HEK293 (cell line): ENCODE measurements at regions not wholly inside any gene's neighbourhood (a gene's known extent, or its start where the extent isn't known, plus 50 kb on each side); places are given as distances from the start of the nearest gene placed in this dataset.

Experiments used
- CTCF ChIA-PET: fragments of 350-600 bp; formaldehyde crosslinking; extraction: SDS; loops from one replicate; lab custom pipeline; 2021; ENCODE audit warnings: antibody characterized with exemption; lab: Yijun Ruan, JAX
- POLR2A ChIA-PET: fragments of 300-600 bp; formaldehyde crosslinking; extraction: SDS; loops from one replicate; lab custom pipeline; 2020; ENCODE audit warnings: antibody characterized with exemption, inconsistent platforms; lab: Yijun Ruan, JAX
- H3K27ac ChIP-seq: fragments of 200-500 bp; sonication (Bioruptor generic); 2 replicates; pipeline ENCODE4 v1.5.1; 2014; ENCODE audit warnings: low read depth, low read length, control low read depth, inconsistent platforms; ENCODE audit errors: extremely low read depth
- H3K36me3 ChIP-seq, 2 experiments: fragments of 200-500 bp in 1 of 2; sonication (Bioruptor generic) in 1 of 2; 1 replicate in 1 of 2; 2 replicates in 1 of 2; pipeline ENCODE4 v1.5.1; 2014 to 2017; ENCODE audit warnings: inconsistent platforms in 2 of 2, low read length in 2 of 2; ENCODE audit not compliant: control insufficient read depth in 2 of 2, insufficient read depth in 1 of 2
- H3K4me1 ChIP-seq: fragments of 200-500 bp; sonication (Bioruptor generic); 2 replicates; pipeline ENCODE4 v1.5.1; 2014; ENCODE audit warnings: mild to moderate bottlenecking, low read length, inconsistent platforms; ENCODE audit not compliant: control insufficient read depth, insufficient read depth
- H3K4me3 ChIP-seq: 2 replicates; pipeline ENCODE4 v1.5.1; 2011; ENCODE audit warnings: low read depth, mild to moderate bottlenecking, control low read depth, low read length, moderate library complexity
- H3K9me3 ChIP-seq: fragments of 200-500 bp; sonication (Bioruptor generic); 2 replicates; pipeline ENCODE4 v1.5.1; 2014; ENCODE audit warnings: low read depth, low read length, inconsistent platforms; ENCODE audit not compliant: control insufficient read depth, insufficient read depth
- ATF2 ChIP-seq: fragments of 450-650 bp; formaldehyde crosslinking; IDR thresholded peaks from 2 replicates; pipeline ENCODE4 v1.5.1; 2016; ENCODE audit warnings: missing biosample characterization, missing genetic modification characterization, low read depth
- KLF10 ChIP-seq: fragments of 450-650 bp; IDR thresholded peaks from 2 replicates; pipeline ENCODE4 v1.5.1; 2018; ENCODE audit warnings: missing biosample characterization, mild to moderate bottlenecking, missing genetic modification characterization
- OVOL3 ChIP-seq: fragments of 450-650 bp; formaldehyde crosslinking; IDR thresholded peaks from 2 replicates; pipeline ENCODE4 v1.5.1; 2016; ENCODE audit warnings: missing biosample characterization, missing genetic modification characterization
- PBX3 ChIP-seq: sonication (generic); formaldehyde crosslinking; IDR thresholded peaks from 2 replicates; pipeline ENCODE4 v1.8.1; 2022; ENCODE audit warnings: mild to moderate bottlenecking, moderate library complexity, missing genetic modification reagents
- RBAK ChIP-seq: fragments of 450-650 bp; formaldehyde crosslinking; IDR thresholded peaks from 2 replicates; pipeline ENCODE4 v1.5.1; 2016; ENCODE audit warnings: missing biosample characterization, missing genetic modification characterization
- REPIN1 ChIP-seq: fragments of 450-650 bp; formaldehyde crosslinking; IDR thresholded peaks from 2 replicates; pipeline ENCODE4 v1.5.1; 2017; ENCODE audit warnings: missing biosample characterization, missing genetic modification characterization, low read depth
- SETDB1 ChIP-seq: IDR thresholded peaks from one replicate; pipeline ENCODE4 v1.6.1; 2017; ENCODE audit warnings: mild to moderate bottlenecking, low read length, moderate library complexity, mixed read lengths; ENCODE audit not compliant: insufficient read length
- TRIM28 ChIP-seq: IDR thresholded peaks from 2 replicates; pipeline ENCODE4 v1.6.1; 2011; ENCODE audit warnings: low read length, control low read depth, borderline replicate concordance
- ZBTB10 ChIP-seq: fragments of 450-650 bp; formaldehyde crosslinking; IDR thresholded peaks from 2 replicates; pipeline ENCODE4 v1.5.1; 2016; ENCODE audit warnings: missing biosample characterization, missing genetic modification characterization
- ZNF221 ChIP-seq: fragments of 450-650 bp; formaldehyde crosslinking; IDR thresholded peaks from 2 replicates; pipeline ENCODE4 v1.5.1; 2017; ENCODE audit warnings: missing biosample characterization, missing genetic modification characterization, borderline replicate concordance
- ZNF23 ChIP-seq: fragments of 450-650 bp; formaldehyde crosslinking; IDR thresholded peaks from 2 replicates; pipeline ENCODE4 v1.5.1; 2016; ENCODE audit warnings: missing biosample characterization, missing genetic modification characterization, borderline replicate concordance
- ZNF549 ChIP-seq: fragments of 450-650 bp; IDR thresholded peaks from 2 replicates; pipeline ENCODE4 v1.5.1; 2018; ENCODE audit warnings: missing biosample characterization, missing genetic modification characterization, mild to moderate bottlenecking, inconsistent platforms, moderate library complexity
- ZNF560 ChIP-seq: fragments of 450-650 bp; formaldehyde crosslinking; IDR thresholded peaks from 2 replicates; pipeline ENCODE4 v1.5.1; 2017; ENCODE audit warnings: missing biosample characterization, missing genetic modification characterization, borderline replicate concordance
- ZNF658 ChIP-seq: fragments of 450-650 bp; formaldehyde crosslinking; IDR thresholded peaks from 2 replicates; pipeline ENCODE4; 2016; ENCODE audit warnings: missing biosample characterization, missing genetic modification characterization
- ZNF664 ChIP-seq: fragments of 450-650 bp; formaldehyde crosslinking; IDR thresholded peaks from 2 replicates; pipeline ENCODE4 v1.5.1; 2016; ENCODE audit warnings: missing biosample characterization, missing genetic modification characterization
- ZNF677 ChIP-seq: fragments of 450-650 bp; IDR thresholded peaks from 2 replicates; pipeline ENCODE4 v1.5.0; 2018; ENCODE audit warnings: missing biosample characterization, mild to moderate bottlenecking, missing genetic modification characterization, moderate library complexity
- ZNF76 ChIP-seq: fragments of 450-650 bp; formaldehyde crosslinking; IDR thresholded peaks from 2 replicates; pipeline ENCODE4; 2016; ENCODE audit warnings: low read depth, missing biosample characterization, missing genetic modification characterization, borderline replicate concordance
- ZSCAN16 ChIP-seq: fragments of 450-650 bp; formaldehyde crosslinking; IDR thresholded peaks from 2 replicates; pipeline ENCODE4 v1.5.1; 2016; ENCODE audit warnings: missing biosample characterization, missing genetic modification characterization

- ChIA-PET POLR2A (no interaction called here), CTCF (no interaction called here)
- no peak overlapping the region for H3K4me3 ChIP-seq
- H3K9me3 ChIP-seq = no peaks in the 10 kb centered on the region
- H3K4me1 ChIP-seq = no peaks in the 10 kb centered on the region
- H3K27ac ChIP-seq = no peak overlapping the region
- no peak for TF ChIP-seq ZNF677 (tag by site-specific recombination)
- H3K36me3 ChIP-seq = no peaks in the 10 kb centered on the region
These were observed 415.1 kb upstream of the NEGR1 start for GRCh38 chr1:72697410-72697809.

- H3K4me3 ChIP-seq = no peak overlapping the region
- H3K9me3 ChIP-seq = no peaks in the 10 kb centered on the region
- POLR2A ChIA-PET = no interaction called here
- H3K36me3 ChIP-seq = no peaks in the 10 kb centered on the region
- CTCF ChIA-PET = interaction anchor here (0.6 kb wide), 1 partner anchor 37 kb away, joined by 4 read pairs; no protein-coding TSS in a partner anchor
- no peaks in the 10 kb centered on the region for H3K4me1 ChIP-seq
- TF ChIP-seq REPIN1 (tag by site-specific recombination) (no peak), ATF2 (tag by site-specific recombination) (no peak)
- no peak overlapping the region for H3K27ac ChIP-seq
These were observed 411.6 kb upstream of the NEGR1 start for GRCh38 chr1:72693899-72694298.

GRCh38 chr1:72693376-72693775, 411.0 kb upstream of the NEGR1 start:
- Histone ChIP-seq H3K9me3 (no peaks in the 10 kb centered on the region), H3K27ac (no peak overlapping the region), H3K36me3 (no peaks in the 10 kb centered on the region), H3K4me3 (no peak overlapping the region), H3K4me1 (no peaks in the 10 kb centered on the region)
- CTCF ChIA-PET = interaction anchor here (0.6 kb wide), 1 partner anchor 38 kb away, joined by 4 read pairs; no protein-coding TSS in a partner anchor
- POLR2A ChIA-PET = no interaction called here
- no peak for TF ChIP-seq SETDB1
- no peak for TF ChIP-seq ZNF658 (tag by site-specific recombination)

GRCh38 chr1:72690871-72691270, 408.5 kb upstream of the NEGR1 start:
- H3K4me3 ChIP-seq = no peak overlapping the region
- TF ChIP-seq TRIM28 (peak; percentile 87; the same call in 1 of the 2 replicates), SETDB1 (peak; percentile 98), RBAK (no peak), ZNF549 (tag by site-specific recombination) (0 out of 2 replicates have a peak, but pooled peaks have one; percentile 58)
- ChIA-PET CTCF (no interaction called here), POLR2A (no interaction called here)
- H3K9me3 ChIP-seq = no peaks in the 10 kb centered on the region
- no peaks in the 10 kb centered on the region for H3K36me3 ChIP-seq
- no peak overlapping the region for H3K27ac ChIP-seq
- H3K4me1 ChIP-seq = no peaks in the 10 kb centered on the region

GRCh38 chr1:72678683-72679082, 396.3 kb upstream of the NEGR1 start:
- no peak overlapping the region for H3K27ac ChIP-seq
- H3K4me1 ChIP-seq = no peaks in the 10 kb centered on the region
- H3K9me3 ChIP-seq = no peaks in the 10 kb centered on the region
- ChIA-PET POLR2A (no interaction called here), CTCF (no interaction called here)
- H3K4me3 ChIP-seq = no peak overlapping the region
- H3K36me3 ChIP-seq = no peaks in the 10 kb centered on the region
- TF ChIP-seq ZSCAN16 (tag by site-specific recombination) (no peak), PBX3 (CRISPR knock-in tag) (no peak), KLF10 (no peak), ZNF23 (no peak), ZBTB10 (no peak), OVOL3 (tag by site-specific recombination) (no peak), ZNF76 (tag by site-specific recombination) (no peak), ZNF560 (no peak), ZNF221 (tag by site-specific recombination) (no peak), ZNF664 (tag by site-specific recombination) (no peak)
